ENCODE measurements at regions not wholly inside any gene's neighbourhood (a gene's known extent, or its start where the extent isn't known, plus 50 kb on each side); places are given as distances from the start of the nearest gene placed in this dataset.

DNA sequence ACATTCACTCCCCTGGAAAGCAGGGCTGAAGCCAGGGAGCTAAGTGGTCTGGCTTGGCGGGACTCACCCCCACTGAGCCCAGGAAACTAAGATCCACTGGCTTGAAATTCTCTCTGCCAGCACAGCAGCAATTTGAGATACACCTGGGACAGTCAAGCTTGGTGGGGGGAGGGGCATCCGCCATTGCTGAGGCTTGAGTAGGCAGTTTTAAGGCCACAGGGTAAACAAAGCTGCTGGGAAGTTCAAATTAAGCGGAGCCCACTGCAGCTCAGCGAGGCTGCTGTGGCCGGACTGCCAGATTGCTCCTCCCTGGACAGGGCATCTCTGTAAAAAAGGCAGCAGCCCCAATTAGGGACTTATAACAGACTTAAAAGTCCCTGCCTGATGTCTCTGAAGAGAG, 108.2 kb upstream of the FAM13C start:
- no peak overlapping the region for H3K4me3 ChIP-seq (ENCODE audit: low read depth, low read length)
- TF ChIP-seq, protein P1, sequence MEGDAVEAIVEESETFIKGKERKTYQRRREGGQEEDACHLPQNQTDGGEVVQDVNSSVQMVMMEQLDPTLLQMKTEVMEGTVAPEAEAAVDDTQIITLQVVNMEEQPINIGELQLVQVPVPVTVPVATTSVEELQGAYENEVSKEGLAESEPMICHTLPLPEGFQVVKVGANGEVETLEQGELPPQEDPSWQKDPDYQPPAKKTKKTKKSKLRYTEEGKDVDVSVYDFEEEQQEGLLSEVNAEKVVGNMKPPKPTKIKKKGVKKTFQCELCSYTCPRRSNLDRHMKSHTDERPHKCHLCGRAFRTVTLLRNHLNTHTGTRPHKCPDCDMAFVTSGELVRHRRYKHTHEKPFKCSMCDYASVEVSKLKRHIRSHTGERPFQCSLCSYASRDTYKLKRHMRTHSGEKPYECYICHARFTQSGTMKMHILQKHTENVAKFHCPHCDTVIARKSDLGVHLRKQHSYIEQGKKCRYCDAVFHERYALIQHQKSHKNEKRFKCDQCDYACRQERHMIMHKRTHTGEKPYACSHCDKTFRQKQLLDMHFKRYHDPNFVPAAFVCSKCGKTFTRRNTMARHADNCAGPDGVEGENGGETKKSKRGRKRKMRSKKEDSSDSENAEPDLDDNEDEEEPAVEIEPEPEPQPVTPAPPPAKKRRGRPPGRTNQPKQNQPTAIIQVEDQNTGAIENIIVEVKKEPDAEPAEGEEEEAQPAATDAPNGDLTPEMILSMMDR (IDR thresholded peaks at IDR 0.05; ENCODE audit: insufficient read depth, low read length): no peak
- no peak for DNase-seq (ENCODE audit: low read depth)

DNA sequence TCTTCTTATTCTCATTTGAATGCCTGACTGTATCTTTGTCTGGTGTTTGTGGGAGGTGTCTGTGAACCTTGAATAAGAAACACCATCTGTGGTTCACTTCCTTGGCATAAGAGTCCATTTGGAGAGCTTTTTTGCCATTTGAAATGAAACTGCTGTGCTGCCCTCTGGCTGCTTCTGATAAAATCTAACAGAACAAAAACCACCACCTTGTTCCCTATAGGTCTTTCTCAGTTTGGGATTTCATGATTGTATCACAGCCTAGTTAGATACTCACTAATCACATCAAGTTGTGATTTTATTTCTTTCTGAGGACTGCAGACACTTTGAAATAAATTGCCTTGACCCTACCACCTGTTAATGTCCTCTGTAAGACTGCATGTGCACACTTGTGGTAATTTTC, 102.7 kb upstream of the FAM13C start:
- no peak overlapping the region for H3K4me3 ChIP-seq (ENCODE audit: low read depth, low read length)
- DNase-seq (ENCODE audit: low read depth): peak; percentile 77
- TF ChIP-seq, protein P1 (IDR thresholded peaks at IDR 0.05; ENCODE audit: insufficient read depth, low read length): peak; percentile 49

DNA sequence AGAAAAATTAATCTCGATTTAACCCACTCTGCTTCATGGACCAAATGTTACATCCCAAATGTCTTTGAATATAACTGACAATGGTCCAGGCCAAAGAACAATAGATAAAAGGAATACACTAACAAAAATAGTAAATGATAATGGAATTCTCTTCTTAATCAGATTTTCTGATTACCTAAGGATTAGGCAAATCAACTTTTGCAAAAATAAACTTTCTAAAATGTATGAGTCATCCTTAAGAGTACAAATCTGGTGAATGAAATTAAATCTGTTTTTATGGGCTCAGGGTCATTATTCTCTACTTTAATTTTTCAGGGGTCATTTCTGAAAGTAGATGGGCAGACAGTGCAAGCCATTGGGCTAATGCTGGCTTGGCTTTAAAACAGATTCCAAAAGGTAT, 102.1 kb upstream of the FAM13C start:
- TF ChIP-seq, protein P1 (IDR thresholded peaks at IDR 0.05; ENCODE audit: insufficient read depth, low read length): no peak
- no peak for DNase-seq (ENCODE audit: low read depth)
- no peak overlapping the region for H3K4me3 ChIP-seq (ENCODE audit: low read depth, low read length)

DNA sequence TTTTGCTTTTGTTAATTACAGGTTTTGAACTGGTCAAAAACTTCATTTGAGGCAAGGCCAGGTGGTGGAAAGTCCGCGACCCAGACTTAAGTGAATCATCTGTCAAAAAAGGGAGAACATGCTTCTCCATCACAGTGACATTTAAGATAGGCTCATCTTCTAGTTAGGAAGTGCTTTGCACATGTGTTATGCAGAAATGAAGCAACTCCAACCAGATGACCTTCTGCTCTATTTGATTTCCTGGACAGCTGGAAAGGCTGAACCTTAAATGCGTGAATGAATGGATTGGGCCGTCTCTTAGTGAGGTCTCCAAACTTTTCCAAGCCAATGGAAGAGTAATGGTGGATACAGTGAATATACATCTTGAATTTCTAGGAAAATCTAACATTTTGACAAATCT, 101.6 kb upstream of the FAM13C start:
- no peak for DNase-seq (ENCODE audit: low read depth)
- TF ChIP-seq, protein P1 (IDR thresholded peaks at IDR 0.05; ENCODE audit: insufficient read depth, low read length): no peak
- H3K4me3 ChIP-seq (ENCODE audit: low read depth, low read length): no peak overlapping the region

DNA sequence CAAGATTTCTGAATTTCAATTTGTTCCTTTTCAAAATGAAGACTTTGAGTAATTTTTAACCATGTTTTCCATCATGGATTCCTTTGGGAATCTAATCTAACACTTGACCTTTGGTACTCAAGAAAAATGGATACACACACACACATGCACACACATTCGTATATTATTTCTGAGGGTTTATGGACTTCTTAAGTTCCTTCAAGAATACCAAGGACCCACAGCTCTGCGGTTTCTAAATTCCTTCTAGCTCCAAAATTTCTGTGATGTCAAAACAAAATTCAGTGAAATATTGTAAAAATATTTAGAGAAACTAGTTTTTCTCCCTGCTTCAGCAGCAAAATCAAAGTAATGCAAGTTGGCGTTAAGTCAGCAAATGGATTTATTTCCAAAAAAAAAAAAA, 98.3 kb upstream of the FAM13C start:
- DNase-seq (ENCODE audit: low read depth): no peak
- TF ChIP-seq, protein P1 (IDR thresholded peaks at IDR 0.05; ENCODE audit: insufficient read depth, low read length): no peak
- H3K4me3 ChIP-seq (ENCODE audit: low read depth, low read length): no peak overlapping the region

DNA sequence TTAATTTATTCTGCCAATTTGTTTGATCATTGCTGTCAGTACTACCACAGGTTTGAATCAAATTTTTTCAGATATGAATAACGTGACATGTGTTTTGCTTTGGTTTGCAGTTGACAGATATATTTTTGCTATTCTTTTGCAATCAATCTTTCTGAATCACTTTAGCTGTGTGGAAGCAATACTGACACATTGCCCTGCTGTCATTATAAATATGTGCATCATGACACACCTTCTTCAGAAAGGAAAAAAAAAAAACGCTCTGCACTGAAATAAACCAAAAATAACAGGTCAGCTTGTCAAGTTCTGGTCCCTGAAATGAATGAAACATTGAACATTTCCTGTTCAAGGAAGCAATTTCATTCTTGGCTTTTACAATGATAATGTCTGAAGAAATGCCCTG, 93.8 kb upstream of the FAM13C start:
- DNase-seq (ENCODE audit: low read depth): no peak
- TF ChIP-seq, protein P1 (IDR thresholded peaks at IDR 0.05; ENCODE audit: insufficient read depth, low read length): no peak
- H3K4me3 ChIP-seq (ENCODE audit: low read depth, low read length): no peak overlapping the region

DNA sequence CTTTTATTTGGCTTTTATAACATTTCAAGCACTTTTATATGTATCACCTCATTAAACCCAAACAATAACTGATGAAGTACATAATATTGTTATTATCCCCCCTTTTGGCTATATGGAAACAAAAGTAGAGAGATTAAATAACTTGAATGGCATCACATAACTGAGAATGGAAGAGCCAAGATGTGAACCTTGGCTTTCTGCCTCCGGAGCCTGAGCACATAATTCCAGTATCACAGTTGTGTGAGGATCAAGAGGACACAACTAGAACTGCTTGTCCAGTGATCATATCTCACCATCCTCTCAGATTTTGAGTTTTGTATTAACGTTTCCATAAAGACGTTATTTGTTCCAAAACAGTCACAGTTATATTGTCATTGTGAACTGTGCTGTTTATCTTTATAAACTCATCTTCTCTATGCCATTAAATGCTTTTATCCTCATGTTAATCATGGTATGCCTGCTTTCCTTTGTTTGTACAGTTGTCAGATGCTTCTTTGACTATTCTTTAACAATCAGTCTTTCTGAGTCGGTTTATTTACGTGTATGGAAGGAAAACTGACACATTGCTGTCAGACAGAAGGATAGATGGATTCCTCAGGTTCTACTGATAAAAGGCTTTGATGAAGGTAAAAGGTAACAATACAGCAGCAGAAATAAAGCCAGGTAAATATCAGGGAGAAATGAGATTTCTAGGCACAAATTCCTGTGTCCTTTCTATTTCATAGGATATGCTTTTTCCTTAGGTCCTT, 92.0 kb upstream of the FAM13C start:
- no peak overlapping the region for H3K4me3 ChIP-seq (ENCODE audit: low read depth, low read length)
- TF ChIP-seq, protein P1 (IDR thresholded peaks at IDR 0.05; ENCODE audit: insufficient read depth, low read length): no peak
- no peak for DNase-seq (ENCODE audit: low read depth)
